ENCODE measurements at regions not wholly inside any gene's neighbourhood (a gene's known extent, or its start where the extent isn't known, plus 50 kb on each side); places are given as distances from the start of the nearest gene placed in this dataset.

DNA sequence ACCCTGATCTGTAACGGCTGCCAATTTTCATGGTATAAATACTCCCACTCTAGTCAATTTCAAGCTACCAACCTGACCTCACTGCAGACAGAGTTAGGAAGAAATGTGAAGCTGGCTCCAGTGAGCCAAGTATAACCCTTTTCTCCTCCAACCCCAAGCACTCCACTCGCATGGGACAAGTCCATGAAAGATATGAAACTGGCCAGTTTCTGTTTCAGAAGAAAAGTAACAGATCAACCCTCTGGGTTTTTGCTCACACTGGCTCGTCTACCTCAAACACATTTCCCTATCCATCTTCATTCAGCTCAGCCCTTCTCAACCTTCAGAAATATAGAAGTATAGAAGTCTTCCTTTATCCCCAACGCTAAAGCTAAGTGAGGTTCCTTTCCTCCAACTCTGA lies 82.4 kb upstream of the NDP start:
- Histone ChIP-seq H3K79me2 (ENCODE audit: insufficient read depth, low read length) (no peaks in the 10 kb centered on the region), H4K20me1 (ENCODE audit: insufficient read depth) (no peaks in the 10 kb centered on the region), H2AFZ (ENCODE audit: low read depth, low read length, poor library complexity, severe bottlenecking) (no peak overlapping the region), H3K27me3 (ENCODE audit: insufficient read depth, low read length) (no peaks in the 10 kb centered on the region), H3K4me2 (ENCODE audit: low read length) (no peak overlapping the region), H3K36me3 (ENCODE audit: control insufficient read depth in 1 of 2, insufficient read depth in 2 of 2, low read length in 2 of 2) (no peaks in the 10 kb centered on the region), H3K4me1 (ENCODE audit: control insufficient read depth in 1 of 2, insufficient read depth in 2 of 2, low read length in 2 of 2) (no peaks in the 10 kb centered on the region), H3K4me3 (replicated peaks in 1 of 2; ENCODE audit: low read depth in 1 of 2, low read length in 2 of 2) (no peak overlapping the region), H3K9me3 (ENCODE audit: control insufficient read depth in 1 of 2, insufficient read depth in 1 of 2, low read depth in 1 of 2, low read length in 2 of 2) (no peaks in the 10 kb centered on the region), H3K27ac (ENCODE audit: low read depth, low read length) (no peak overlapping the region), H3K9me2 (ENCODE audit: insufficient read depth) (no peaks in the 10 kb centered on the region), H3K9ac (ENCODE audit: low read length) (no peak overlapping the region)
- no peak for DNase-seq (ENCODE audit: low read depth, low spot score)
- BruUV-seq (replicated peaks): no TSS peak
- intact Hi-C loops (cut with micrococcal nuclease): no loop called here
- ATAC-seq: no peak
- ChIA-PET POLR2A (no interaction called here), CTCF (no interaction called here), RAD21 (ENCODE audit: low non-redundant PET in 1 of 2, low total read pairs in 2 of 2, uncharacterized antibody in 2 of 2, unreplicated experiment in 2 of 2) (no interaction called here)
- TF ChIP-seq SIN3A (IDR thresholded peaks at IDR 0.05; ENCODE audit: low read depth): no peak
- TF ChIP-seq YY1 (IDR thresholded peaks at IDR 0.05; ENCODE audit: extremely low read depth, insufficient replicate concordance, low read depth, low read length): no peak
- TF ChIP-seq, protein P1, sequence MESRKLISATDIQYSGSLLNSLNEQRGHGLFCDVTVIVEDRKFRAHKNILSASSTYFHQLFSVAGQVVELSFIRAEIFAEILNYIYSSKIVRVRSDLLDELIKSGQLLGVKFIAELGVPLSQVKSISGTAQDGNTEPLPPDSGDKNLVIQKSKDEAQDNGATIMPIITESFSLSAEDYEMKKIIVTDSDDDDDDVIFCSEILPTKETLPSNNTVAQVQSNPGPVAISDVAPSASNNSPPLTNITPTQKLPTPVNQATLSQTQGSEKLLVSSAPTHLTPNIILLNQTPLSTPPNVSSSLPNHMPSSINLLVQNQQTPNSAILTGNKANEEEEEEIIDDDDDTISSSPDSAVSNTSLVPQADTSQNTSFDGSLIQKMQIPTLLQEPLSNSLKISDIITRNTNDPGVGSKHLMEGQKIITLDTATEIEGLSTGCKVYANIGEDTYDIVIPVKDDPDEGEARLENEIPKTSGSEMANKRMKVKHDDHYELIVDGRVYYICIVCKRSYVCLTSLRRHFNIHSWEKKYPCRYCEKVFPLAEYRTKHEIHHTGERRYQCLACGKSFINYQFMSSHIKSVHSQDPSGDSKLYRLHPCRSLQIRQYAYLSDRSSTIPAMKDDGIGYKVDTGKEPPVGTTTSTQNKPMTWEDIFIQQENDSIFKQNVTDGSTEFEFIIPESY (IDR thresholded peaks at IDR 0.05; ENCODE audit: extremely low read depth, insufficient replicate concordance, low read length): no peak
- no peak for TF ChIP-seq JUND (IDR thresholded peaks at IDR 0.05)
- no peak for TF ChIP-seq EGR1 (IDR thresholded peaks at IDR 0.05; ENCODE audit: low read depth)
- no peak for TF ChIP-seq ELF1 (IDR thresholded peaks at IDR 0.05; ENCODE audit: borderline replicate concordance, low read depth)
- TF ChIP-seq, protein P2, sequence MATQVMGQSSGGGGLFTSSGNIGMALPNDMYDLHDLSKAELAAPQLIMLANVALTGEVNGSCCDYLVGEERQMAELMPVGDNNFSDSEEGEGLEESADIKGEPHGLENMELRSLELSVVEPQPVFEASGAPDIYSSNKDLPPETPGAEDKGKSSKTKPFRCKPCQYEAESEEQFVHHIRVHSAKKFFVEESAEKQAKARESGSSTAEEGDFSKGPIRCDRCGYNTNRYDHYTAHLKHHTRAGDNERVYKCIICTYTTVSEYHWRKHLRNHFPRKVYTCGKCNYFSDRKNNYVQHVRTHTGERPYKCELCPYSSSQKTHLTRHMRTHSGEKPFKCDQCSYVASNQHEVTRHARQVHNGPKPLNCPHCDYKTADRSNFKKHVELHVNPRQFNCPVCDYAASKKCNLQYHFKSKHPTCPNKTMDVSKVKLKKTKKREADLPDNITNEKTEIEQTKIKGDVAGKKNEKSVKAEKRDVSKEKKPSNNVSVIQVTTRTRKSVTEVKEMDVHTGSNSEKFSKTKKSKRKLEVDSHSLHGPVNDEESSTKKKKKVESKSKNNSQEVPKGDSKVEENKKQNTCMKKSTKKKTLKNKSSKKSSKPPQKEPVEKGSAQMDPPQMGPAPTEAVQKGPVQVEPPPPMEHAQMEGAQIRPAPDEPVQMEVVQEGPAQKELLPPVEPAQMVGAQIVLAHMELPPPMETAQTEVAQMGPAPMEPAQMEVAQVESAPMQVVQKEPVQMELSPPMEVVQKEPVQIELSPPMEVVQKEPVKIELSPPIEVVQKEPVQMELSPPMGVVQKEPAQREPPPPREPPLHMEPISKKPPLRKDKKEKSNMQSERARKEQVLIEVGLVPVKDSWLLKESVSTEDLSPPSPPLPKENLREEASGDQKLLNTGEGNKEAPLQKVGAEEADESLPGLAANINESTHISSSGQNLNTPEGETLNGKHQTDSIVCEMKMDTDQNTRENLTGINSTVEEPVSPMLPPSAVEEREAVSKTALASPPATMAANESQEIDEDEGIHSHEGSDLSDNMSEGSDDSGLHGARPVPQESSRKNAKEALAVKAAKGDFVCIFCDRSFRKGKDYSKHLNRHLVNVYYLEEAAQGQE (IDR thresholded peaks at IDR 0.05; ENCODE audit: low read depth): no peak
- TF ChIP-seq SP1 (IDR thresholded peaks at IDR 0.05; ENCODE audit: low read depth): no peak
- TF ChIP-seq, protein P3, sequence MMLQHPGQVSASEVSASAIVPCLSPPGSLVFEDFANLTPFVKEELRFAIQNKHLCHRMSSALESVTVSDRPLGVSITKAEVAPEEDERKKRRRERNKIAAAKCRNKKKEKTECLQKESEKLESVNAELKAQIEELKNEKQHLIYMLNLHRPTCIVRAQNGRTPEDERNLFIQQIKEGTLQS (IDR thresholded peaks at IDR 0.05): no peak
- TF ChIP-seq, protein P4, sequence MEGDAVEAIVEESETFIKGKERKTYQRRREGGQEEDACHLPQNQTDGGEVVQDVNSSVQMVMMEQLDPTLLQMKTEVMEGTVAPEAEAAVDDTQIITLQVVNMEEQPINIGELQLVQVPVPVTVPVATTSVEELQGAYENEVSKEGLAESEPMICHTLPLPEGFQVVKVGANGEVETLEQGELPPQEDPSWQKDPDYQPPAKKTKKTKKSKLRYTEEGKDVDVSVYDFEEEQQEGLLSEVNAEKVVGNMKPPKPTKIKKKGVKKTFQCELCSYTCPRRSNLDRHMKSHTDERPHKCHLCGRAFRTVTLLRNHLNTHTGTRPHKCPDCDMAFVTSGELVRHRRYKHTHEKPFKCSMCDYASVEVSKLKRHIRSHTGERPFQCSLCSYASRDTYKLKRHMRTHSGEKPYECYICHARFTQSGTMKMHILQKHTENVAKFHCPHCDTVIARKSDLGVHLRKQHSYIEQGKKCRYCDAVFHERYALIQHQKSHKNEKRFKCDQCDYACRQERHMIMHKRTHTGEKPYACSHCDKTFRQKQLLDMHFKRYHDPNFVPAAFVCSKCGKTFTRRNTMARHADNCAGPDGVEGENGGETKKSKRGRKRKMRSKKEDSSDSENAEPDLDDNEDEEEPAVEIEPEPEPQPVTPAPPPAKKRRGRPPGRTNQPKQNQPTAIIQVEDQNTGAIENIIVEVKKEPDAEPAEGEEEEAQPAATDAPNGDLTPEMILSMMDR (IDR thresholded peaks at IDR 0.05 in 2 of 3, conservative IDR thresholded peaks at IDR 0.05 in 1 of 3; ENCODE audit: borderline replicate concordance in 1 of 3, insufficient read depth in 1 of 3, low read depth in 2 of 3, low read length in 2 of 3): no peak
- TF ChIP-seq SRF (IDR thresholded peaks at IDR 0.05; ENCODE audit: low read depth): no peak
